Forelimb muscle (tissue), 1 donor: ENCODE measurements at regions not wholly inside any gene's neighbourhood (a gene's known extent, or its start where the extent isn't known, plus 50 kb on each side); places are given as distances from the start of the nearest gene placed in this dataset.
"Not testable (repeated sequence)": the region's sequence is repeated elsewhere in the genome, so short reads cannot be mapped to it uniquely, and the experiment has no call there.

Experiments used
- DNase-seq: peaks from one replicate; pipeline ENCODE4 v3.0.0-alpha.2; 2013; ENCODE audit warnings: low read depth

GRCh38 chr6:27136978-27137814, 110.3 kb upstream of the PRSS16 start:
- no peak for DNase-seq

- no peak for DNase-seq
These were observed 109.1 kb upstream of the PRSS16 start for GRCh38 chr6:27138406-27138805.

- no peak for DNase-seq
These were observed 108.4 kb upstream of the PRSS16 start for GRCh38 chr6:27138837-27139755.

- no peak for DNase-seq
These were observed 107.5 kb upstream of the PRSS16 start for GRCh38 chr6:27139756-27140579.

GRCh38 chr6:27140999-27141528, 106.4 kb upstream of the PRSS16 start:
- DNase-seq = no peak

GRCh38 chr6:27141529-27142015, 105.9 kb upstream of the PRSS16 start:
- no peak for DNase-seq

GRCh38 chr6:27143020-27143388, 104.5 kb upstream of the PRSS16 start:
- DNase-seq = not testable (repeated sequence)

GRCh38 chr6:27143474-27144026, 104.0 kb upstream of the PRSS16 start:
- no peak for DNase-seq

- DNase-seq = no peak
These were observed 102.8 kb upstream of the PRSS16 start for GRCh38 chr6:27144740-27145079.

GRCh38 chr6:27145731-27146455, 101.6 kb upstream of the PRSS16 start:
- DNase-seq = peak; percentile 97

- not testable (repeated sequence) for DNase-seq
These were observed 101.1 kb upstream of the PRSS16 start for GRCh38 chr6:27146456-27146705.

GRCh38 chr6:27146706-27147505, 100.6 kb upstream of the PRSS16 start:
- peak; percentile 100 for DNase-seq

GRCh38 chr6:27148404-27148795, 99.1 kb upstream of the PRSS16 start:
- no peak for DNase-seq

- no peak for DNase-seq
These were observed 98.4 kb upstream of the PRSS16 start for GRCh38 chr6:27149150-27149549.

GRCh38 chr6:27154696-27155095, 92.8 kb upstream of the PRSS16 start:
- DNase-seq = no peak

- no peak for DNase-seq
These were observed 90.5 kb upstream of the PRSS16 start for GRCh38 chr6:27156874-27157458.

GRCh38 chr6:27157459-27158315, 89.8 kb upstream of the PRSS16 start:
- no peak for DNase-seq

GRCh38 chr6:27158316-27158643, 89.2 kb upstream of the PRSS16 start:
- no peak for DNase-seq

GRCh38 chr6:27159725-27160124, 87.8 kb upstream of the PRSS16 start:
- DNase-seq = no peak
